HG02973 (cell line): ENCODE measurements at regions not wholly inside any gene's neighbourhood (a gene's known extent, or its start where the extent isn't known, plus 50 kb on each side); places are given as distances from the start of the nearest gene placed in this dataset.

Experiments
- ATAC-seq: cut with Tn5 transposase; IDR thresholded peaks from one replicate; pipeline ENCODE4 v1.9.1; 2021; ENCODE audit warnings: moderate library complexity; ENCODE audit not compliant: unreplicated experiment

DNA sequence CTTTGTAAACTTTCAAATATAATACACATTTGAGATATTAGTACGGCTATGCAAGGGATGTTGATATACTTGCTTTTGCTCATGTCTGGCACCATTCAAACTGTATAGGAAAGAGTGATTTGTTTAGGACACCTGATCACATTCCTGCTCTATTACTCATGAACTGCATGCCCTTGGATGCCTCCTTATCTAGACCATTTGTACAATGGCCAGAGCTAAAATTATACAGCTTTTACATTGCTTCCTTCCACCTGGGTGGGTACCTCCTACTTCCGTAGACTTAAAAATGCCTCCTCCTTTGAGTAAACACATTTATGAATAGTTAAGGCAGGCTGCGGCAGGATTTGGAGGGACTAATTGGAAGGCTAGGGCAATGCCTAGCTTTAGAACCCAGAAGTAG lies 85.4 kb upstream of the PBX1 start:
- ATAC-seq = no peak

DNA sequence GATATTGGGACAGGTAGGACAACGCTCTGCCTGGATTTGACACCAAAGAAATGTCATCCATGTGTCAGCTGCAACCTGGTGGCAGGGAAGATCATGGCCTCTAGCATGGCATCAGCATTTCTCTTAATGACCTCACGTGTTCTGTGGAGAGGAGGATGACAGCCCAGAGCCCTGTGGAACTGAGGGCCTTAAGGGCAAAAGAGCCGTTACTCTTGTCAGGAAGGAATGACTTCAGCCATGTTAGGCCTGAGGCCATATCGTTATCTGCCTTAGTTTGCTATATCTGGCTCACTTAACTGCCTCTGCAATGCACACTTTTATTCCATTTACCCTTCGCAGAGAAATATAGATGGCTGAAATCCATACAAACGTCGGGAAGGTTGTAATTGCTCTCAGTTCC lies 83.2 kb upstream of the PBX1 start:
- no peak for ATAC-seq

DNA sequence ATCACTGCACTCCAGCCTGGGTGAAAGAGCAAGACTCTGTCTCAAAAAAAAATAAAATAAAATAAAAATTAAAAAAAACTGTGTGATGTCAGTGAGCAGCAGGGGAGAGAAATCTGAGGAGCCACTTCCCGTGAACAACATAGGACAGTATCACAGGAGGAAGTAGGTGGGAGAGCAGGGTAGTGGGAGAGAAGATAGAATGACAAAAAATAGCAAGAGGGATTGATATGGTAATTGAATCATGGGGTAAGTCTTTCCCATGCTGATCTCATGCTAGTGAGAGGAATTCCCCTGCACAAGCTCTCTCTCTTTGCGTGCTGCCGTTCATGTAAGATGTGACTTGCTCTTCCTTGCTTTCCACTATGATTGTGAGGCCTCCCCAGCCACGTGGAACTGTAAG lies 81.6 kb upstream of the PBX1 start:
- ATAC-seq = no peak

DNA sequence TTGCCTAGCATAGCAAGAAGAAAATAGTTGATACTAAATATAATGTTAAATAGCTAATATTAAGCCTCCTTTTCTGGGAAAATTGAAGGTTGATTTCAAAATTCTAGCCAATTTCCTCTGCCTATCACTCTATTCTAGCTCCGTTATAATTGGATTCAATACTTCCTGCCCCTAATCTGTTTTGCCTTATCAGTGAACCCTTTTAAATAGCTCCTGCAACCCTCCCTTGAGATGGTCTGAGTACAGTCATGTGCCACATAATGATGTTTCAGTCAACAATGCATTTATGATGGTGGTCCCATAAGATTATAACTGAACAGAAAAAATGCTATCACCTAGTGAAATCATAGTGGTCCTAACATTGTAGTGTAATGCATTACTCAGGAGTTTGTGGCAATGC lies 79.7 kb upstream of the PBX1 start:
- ATAC-seq = no peak

DNA sequence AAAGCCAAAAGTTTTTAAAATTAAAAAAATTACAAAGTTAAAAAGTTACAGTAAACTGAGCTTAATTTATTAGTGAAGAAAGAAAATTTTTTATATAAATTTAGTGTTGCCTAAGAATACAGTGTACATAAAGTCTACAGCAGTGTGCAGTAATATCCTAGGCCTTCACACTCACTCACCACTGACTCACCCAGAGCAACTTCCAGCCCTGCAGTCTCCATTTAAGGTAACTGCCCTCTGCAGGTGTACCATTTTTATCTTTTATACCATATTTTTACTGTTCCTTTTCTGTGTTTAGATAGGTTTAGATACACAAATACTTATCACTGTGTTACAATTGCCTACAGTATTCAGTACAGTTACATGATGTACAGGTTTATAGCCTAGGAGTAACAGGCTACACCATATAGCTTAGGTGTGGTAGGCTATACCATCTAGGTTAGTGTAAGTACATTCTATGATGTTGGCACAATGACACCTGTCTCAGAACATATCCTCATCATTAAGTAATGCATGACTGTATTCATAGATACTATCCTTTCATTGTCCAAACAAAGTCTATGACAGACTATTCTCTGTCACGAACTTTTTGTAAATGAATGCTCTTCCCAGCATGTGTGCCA lies 78.6 kb upstream of the PBX1 start:
- ATAC-seq = no peak

DNA sequence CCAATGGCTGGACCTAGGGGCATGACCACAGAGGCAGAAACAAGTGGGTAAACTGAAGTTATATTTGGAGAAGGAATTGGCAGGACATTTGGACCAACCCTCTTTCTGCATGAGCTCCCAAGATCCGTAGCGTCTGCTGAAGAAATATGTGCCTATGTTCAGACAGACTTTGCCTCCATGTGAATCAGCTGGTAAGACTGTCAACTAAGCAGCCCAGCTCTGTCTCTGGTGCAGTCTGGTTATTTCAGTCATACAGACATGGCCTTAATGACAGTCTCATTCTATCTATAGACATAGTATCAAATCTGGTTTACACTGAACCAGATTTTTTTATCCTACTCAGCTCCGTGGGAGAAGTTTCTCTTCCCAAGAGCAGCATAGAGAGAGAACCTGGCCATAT lies 63.1 kb upstream of the PBX1 start:
- ATAC-seq = no peak

DNA sequence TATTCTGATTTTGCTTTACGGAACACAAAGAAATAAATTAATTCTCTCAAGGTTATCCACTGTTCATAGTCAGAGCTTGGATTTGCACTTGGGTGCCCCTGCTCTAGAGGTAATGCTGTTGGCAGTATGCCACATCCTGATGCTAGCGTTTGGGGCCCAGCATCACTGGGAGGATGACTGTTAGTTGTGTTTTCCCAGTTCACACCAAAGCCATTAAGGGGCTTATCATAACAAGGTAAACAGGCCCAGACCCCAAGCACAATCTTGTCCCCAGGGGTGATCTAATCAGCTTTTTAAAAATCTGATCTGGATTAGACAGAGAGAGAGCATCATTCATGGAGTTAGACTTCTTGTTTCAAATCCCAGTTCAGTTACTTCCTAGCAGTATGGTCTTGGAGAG lies 60.2 kb upstream of the PBX1 start:
- ATAC-seq = no peak

DNA sequence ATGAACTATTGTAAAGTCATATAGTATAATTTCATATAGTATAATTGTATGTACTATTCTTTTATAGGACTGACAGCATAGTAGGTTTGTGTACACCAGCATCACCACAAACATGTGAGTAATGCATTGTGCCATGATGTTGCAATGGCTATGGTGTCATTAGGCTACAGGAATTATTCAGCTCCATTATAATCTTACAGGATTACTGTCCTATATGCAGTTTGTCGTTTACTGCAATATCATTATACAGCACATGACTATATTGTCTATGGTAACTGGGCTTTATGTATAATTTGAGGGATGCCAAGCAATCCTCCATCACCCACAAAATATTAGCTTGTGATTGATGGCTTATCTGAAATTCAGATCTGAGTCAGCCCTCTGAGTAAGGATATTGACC lies 54.2 kb upstream of the PBX1 start:
- no peak for ATAC-seq
